ENCODE measurements at regions not wholly inside any gene's neighbourhood (a gene's known extent, or its start where the extent isn't known, plus 50 kb on each side); places are given as distances from the start of the nearest gene placed in this dataset.

- ChIA-PET POLR2A (ENCODE audit: unreplicated experiment) (no interaction called here), CTCF (no interaction called here)
- peaks cover 3% of the 10 kb centered on the region; the same call in 1 of the 2 replicates for H3K9me3 ChIP-seq (ENCODE audit: control insufficient read depth, insufficient read depth, low read length)
- no peak overlapping the region for H4K5ac ChIP-seq (ENCODE audit: low read depth, low read length)
- H2AFZ ChIP-seq (replicated peaks; ENCODE audit: low read length, poor library complexity), result no peak overlapping the region
- H2AK5ac ChIP-seq (ENCODE audit: low read depth, low read length), result no peak overlapping the region
- H3K36me3 ChIP-seq (ENCODE audit: control insufficient read depth, insufficient read depth, low read length), result no peaks in the 10 kb centered on the region
- H3K14ac ChIP-seq (replicated peaks; ENCODE audit: low read depth, low read length), result no peak overlapping the region
- in situ Hi-C loops (cut with MboI; ENCODE audit: low sequenced_read_pairs) (no loop called here), dilution Hi-C loops (cut with HindIII; ENCODE audit: low sequenced_read_pairs, unreplicated experiment) (no loop called here), intact Hi-C loops (cut with micrococcal nuclease) (no loop called here)
- H2AK9ac ChIP-seq (replicated peaks; ENCODE audit: low read depth, low read length, poor library complexity), result no peak overlapping the region
- no peak overlapping the region for H3K23ac ChIP-seq (ENCODE audit: low read depth, low read length)
- no peak overlapping the region for H2BK15ac ChIP-seq (ENCODE audit: low read depth, low read length)
- no peaks in the 10 kb centered on the region for H3K4me1 ChIP-seq (ENCODE audit: control insufficient read depth, insufficient read depth, low read length)
- ATAC-seq (ENCODE audit: low read depth), result no peak
- H3K9me1 ChIP-seq (ENCODE audit: insufficient read depth, low read length), result no peaks in the 10 kb centered on the region
- H3K4me2 ChIP-seq (ENCODE audit: low read depth, low read length), result no peak overlapping the region
- no peak overlapping the region for H4K91ac ChIP-seq (ENCODE audit: insufficient read depth, low read depth, low read length)
- no peak overlapping the region for H3K4me3 ChIP-seq (ENCODE audit: insufficient read depth, low read depth, low read length)
- no peak overlapping the region for H3K56ac ChIP-seq (ENCODE audit: extremely low read depth, insufficient read depth, low read length)
- no peak for DNase-seq
- TF ChIP-seq FOS (IDR thresholded peaks at IDR 0.05; ENCODE audit: low read depth, low read length), result no peak
- TF ChIP-seq USF2 (IDR thresholded peaks at IDR 0.05; ENCODE audit: low read depth, low read length), result no peak
- TF ChIP-seq RAD21 (IDR thresholded peaks at IDR 0.05; ENCODE audit: low read length), result no peak
- no peak for TF ChIP-seq MAZ (IDR thresholded peaks at IDR 0.05; ENCODE audit: borderline replicate concordance, low read depth, low read length)
- TF ChIP-seq RCOR1 (IDR thresholded peaks at IDR 0.05; ENCODE audit: insufficient replicate concordance, low read length), result no peak
- TF ChIP-seq ELK1 (IDR thresholded peaks at IDR 0.05; ENCODE audit: borderline replicate concordance, low read depth, low read length), result no peak
- TF ChIP-seq POLR2A (IDR thresholded peaks at IDR 0.05; ENCODE audit: low read depth, low read length), result no peak
- no peak for TF ChIP-seq CTCF (conservative IDR thresholded peaks at IDR 0.05; ENCODE audit: low read depth, low read length)
- TF ChIP-seq RFX5 (IDR thresholded peaks at IDR 0.05; ENCODE audit: low read depth, low read length), result no peak
- no peaks in the 10 kb centered on the region for H3K27me3 ChIP-seq (ENCODE audit: control insufficient read depth, insufficient read depth, low read length)
- no peak overlapping the region for H3K27ac ChIP-seq (ENCODE audit: insufficient read depth, low read length)
- H2BK5ac ChIP-seq (ENCODE audit: low read depth, low read length, poor library complexity, severe bottlenecking), result no peak overlapping the region
- no peaks in the 10 kb centered on the region for H3K79me1 ChIP-seq (ENCODE audit: low read depth in 1 of 2, low read length in 2 of 2)
- no peak overlapping the region for H2BK120ac ChIP-seq (ENCODE audit: low read depth, low read length)
- no peak overlapping the region for H3K18ac ChIP-seq (ENCODE audit: low read depth, low read length)
- no TSS peak for BruUV-seq (replicated peaks)
- no peak overlapping the region for H4K8ac ChIP-seq (ENCODE audit: low read depth in 2 of 2, low read length in 2 of 2)
- no peaks in the 10 kb centered on the region for H4K20me1 ChIP-seq (ENCODE audit: insufficient read depth, low read length)
- H3K4ac ChIP-seq (ENCODE audit: low read depth, low read length), result no peak overlapping the region
- H3K9ac ChIP-seq (ENCODE audit: low read depth, low read length), result no peak overlapping the region
- H2BK20ac ChIP-seq (ENCODE audit: low read depth, low read length), result no peak overlapping the region
These were observed 212.4 kb upstream of the C9orf72 start for GRCh38 chr9:27785714-27786100.
